H54 (cell line): ENCODE measurements at regions not wholly inside any gene's neighbourhood (a gene's known extent, or its start where the extent isn't known, plus 50 kb on each side); places are given as distances from the start of the nearest gene placed in this dataset.
"Not testable (repeated sequence)": the region's sequence is repeated elsewhere in the genome, so short reads cannot be mapped to it uniquely, and the experiment has no call there.

ENCODE experiments used
- DNase-seq: peaks from one replicate; pipeline ENCODE4 v3.0.0; 2011; ENCODE audit warnings: low spot score, mixed read lengths; ENCODE audit not compliant: insufficient read length
- FAIRE-seq: peaks from 3 replicates; lab custom pipeline; 2011; peaks lifted over from hg19 to GRCh38; lab: Jason Lieb, UNC
- POLR2A ChIP-seq: IDR thresholded peaks from 2 replicates; pipeline ENCODE4 v1.6.1; 2011; ENCODE audit warnings: low read depth, mild to moderate bottlenecking, low read length

- no peak for FAIRE-seq
- no peak for TF ChIP-seq POLR2A
- no peak for DNase-seq
Measured at GRCh38 chr5:82636591-82636990, 358.4 kb upstream of the RPS23 start.

GRCh38 chr5:82635561-82636288, 357.6 kb upstream of the RPS23 start:
- no peak for DNase-seq
- no peak for FAIRE-seq

GRCh38 chr5:82628364-82628910, 350.3 kb upstream of the RPS23 start:
- TF ChIP-seq POLR2A, result no peak
- DNase-seq, result no peak
- FAIRE-seq, result no peak

More at GRCh38 chr5:82635561-82636288, 357.6 kb upstream of the RPS23 start:
- no peak for TF ChIP-seq POLR2A

GRCh38 chr5:82626905-82627591, 348.9 kb upstream of the RPS23 start:
- not testable (repeated sequence) for DNase-seq, FAIRE-seq

- not testable (repeated sequence) for FAIRE-seq, DNase-seq
Measured at GRCh38 chr5:82626012-82626411, 347.9 kb upstream of the RPS23 start.

- FAIRE-seq (no peak), DNase-seq (no peak)
- no peak for TF ChIP-seq POLR2A
Measured at GRCh38 chr5:82624062-82624461, 345.9 kb upstream of the RPS23 start.

GRCh38 chr5:82622711-82623514, 344.8 kb upstream of the RPS23 start:
- no peak for DNase-seq
- FAIRE-seq, result no peak
- no peak for TF ChIP-seq POLR2A

- DNase-seq, result no peak
- no peak for TF ChIP-seq POLR2A
- FAIRE-seq, result no peak
Measured at GRCh38 chr5:82622205-82622604, 344.1 kb upstream of the RPS23 start.

- no peak for DNase-seq
- no peak for FAIRE-seq
- TF ChIP-seq POLR2A, result no peak
Measured at GRCh38 chr5:82620957-82621600, 342.9 kb upstream of the RPS23 start.

- no peak for DNase-seq
- FAIRE-seq, result no peak
- TF ChIP-seq POLR2A, result no peak
Measured at GRCh38 chr5:82619097-82619496, 340.9 kb upstream of the RPS23 start.

GRCh38 chr5:82614706-82615105, 336.6 kb upstream of the RPS23 start:
- DNase-seq (no peak), FAIRE-seq (no peak)
- no peak for TF ChIP-seq POLR2A

- TF ChIP-seq POLR2A, result no peak
- no peak for FAIRE-seq
- DNase-seq, result no peak
Measured at GRCh38 chr5:82613891-82614290, 335.7 kb upstream of the RPS23 start.

GRCh38 chr5:82610686-82611085, 332.5 kb upstream of the RPS23 start:
- FAIRE-seq, result no peak
- DNase-seq, result no peak
- no peak for TF ChIP-seq POLR2A
